ENCODE measurements at regions not wholly inside any gene's neighbourhood (a gene's known extent, or its start where the extent isn't known, plus 50 kb on each side); places are given as distances from the start of the nearest gene placed in this dataset.

DNA sequence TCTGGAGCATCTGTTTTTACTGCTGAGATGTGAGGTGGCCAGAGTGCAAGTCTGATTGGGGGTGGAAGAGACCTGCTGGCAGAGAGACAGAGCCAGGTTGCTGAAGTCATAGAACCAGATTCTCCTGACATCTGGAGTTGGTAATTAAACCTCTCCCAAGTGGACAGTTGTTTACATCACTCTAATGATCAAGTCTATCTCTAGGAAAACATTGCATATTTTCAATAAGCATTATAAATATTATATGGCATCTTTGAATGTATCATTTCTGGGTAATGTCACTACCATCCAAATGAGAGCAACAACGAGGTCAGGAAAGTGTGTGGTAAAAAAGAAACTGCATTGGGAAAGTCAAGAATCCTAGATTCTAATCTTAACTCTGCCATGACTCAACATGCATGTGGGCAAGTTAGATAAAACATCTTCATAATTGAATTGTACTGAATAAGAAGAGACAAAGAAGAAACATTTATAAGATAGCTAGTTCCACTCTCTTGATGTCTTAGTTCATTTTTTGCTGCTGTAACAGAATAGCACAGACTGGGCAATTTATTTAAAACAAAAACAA lies 351.2 kb upstream of the API5 start:
- H3K9me3 ChIP-seq = no peaks in the 10 kb centered on the region

DNA sequence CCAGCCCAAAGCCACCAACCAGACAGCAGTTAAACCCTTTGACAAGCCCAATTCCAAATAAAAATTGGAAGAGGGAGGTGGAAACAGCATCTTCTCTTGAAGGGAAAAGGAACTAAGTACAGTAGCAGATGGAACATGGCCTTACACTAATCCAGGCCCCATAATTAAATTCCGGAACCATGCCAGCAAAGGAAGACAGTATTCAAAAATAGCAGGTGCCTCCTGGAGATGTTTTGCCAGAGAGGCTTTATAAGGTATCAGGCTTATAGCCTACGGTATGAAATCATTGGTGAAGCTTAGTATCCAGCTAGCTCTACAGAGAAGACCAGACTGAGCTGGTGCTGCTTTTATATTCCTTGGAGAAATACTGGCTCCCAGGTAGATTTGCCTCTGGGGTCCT lies 344.1 kb upstream of the API5 start:
- H3K4me1 ChIP-seq = no peaks in the 10 kb centered on the region
- no peak for DNase-seq
- no peaks in the 10 kb centered on the region for H3K36me3 ChIP-seq
- no peaks in the 10 kb centered on the region for H3K9me3 ChIP-seq
- intact Hi-C loops (cut with DNase I; ENCODE audit: low total_unique reads) = no loop called here
- no peak for TF ChIP-seq POLR2A (IDR thresholded peaks at IDR 0.05)
- TF ChIP-seq, protein P1, sequence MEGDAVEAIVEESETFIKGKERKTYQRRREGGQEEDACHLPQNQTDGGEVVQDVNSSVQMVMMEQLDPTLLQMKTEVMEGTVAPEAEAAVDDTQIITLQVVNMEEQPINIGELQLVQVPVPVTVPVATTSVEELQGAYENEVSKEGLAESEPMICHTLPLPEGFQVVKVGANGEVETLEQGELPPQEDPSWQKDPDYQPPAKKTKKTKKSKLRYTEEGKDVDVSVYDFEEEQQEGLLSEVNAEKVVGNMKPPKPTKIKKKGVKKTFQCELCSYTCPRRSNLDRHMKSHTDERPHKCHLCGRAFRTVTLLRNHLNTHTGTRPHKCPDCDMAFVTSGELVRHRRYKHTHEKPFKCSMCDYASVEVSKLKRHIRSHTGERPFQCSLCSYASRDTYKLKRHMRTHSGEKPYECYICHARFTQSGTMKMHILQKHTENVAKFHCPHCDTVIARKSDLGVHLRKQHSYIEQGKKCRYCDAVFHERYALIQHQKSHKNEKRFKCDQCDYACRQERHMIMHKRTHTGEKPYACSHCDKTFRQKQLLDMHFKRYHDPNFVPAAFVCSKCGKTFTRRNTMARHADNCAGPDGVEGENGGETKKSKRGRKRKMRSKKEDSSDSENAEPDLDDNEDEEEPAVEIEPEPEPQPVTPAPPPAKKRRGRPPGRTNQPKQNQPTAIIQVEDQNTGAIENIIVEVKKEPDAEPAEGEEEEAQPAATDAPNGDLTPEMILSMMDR (IDR thresholded peaks at IDR 0.05) = no peak
- H3K27ac ChIP-seq = no peak overlapping the region
- no peak overlapping the region for H3K4me3 ChIP-seq
- H3K27me3 ChIP-seq = no peaks in the 10 kb centered on the region

More for the DNA sequence above, 351.2 kb upstream of the API5 start:
- Histone ChIP-seq H3K36me3 (no peaks in the 10 kb centered on the region), H3K4me3 (no peak overlapping the region), H3K4me1 (no peaks in the 10 kb centered on the region), H3K27me3 (no peaks in the 10 kb centered on the region), H3K27ac (no peak overlapping the region)
- TF ChIP-seq POLR2A (IDR thresholded peaks at IDR 0.05) = no peak
- TF ChIP-seq, protein P1 (IDR thresholded peaks at IDR 0.05) = no peak
- intact Hi-C loops (cut with DNase I; ENCODE audit: low total_unique reads) = no loop called here
- no peak for DNase-seq

DNA sequence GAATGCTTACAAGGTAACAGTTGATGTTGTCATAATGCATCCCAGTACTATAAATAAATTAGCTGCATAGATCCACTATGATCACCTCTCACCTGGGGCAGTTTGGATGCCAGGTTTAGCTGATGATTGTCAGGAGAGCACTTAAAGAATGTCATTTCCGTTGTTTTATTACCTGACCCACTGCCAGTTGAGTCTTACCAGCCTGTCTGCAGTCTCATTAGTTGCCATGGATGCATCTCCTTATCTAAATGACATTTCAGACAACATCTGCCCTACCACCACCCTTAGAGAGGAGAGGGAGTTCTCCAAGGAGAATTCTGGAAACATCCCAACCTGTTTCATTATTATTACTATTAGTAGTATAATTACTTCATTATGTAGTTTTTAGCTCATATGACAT lies 339.1 kb upstream of the API5 start:
- H3K27me3 ChIP-seq = no peaks in the 10 kb centered on the region
- H3K4me1 ChIP-seq = no peaks in the 10 kb centered on the region
- H3K9me3 ChIP-seq = no peaks in the 10 kb centered on the region
- no peak overlapping the region for H3K4me3 ChIP-seq
- H3K27ac ChIP-seq = no peak overlapping the region
- no peaks in the 10 kb centered on the region for H3K36me3 ChIP-seq
- TF ChIP-seq, protein P1 (IDR thresholded peaks at IDR 0.05) = no peak
- no peak for DNase-seq
- intact Hi-C loops (cut with DNase I; ENCODE audit: low total_unique reads) = no loop called here

DNA sequence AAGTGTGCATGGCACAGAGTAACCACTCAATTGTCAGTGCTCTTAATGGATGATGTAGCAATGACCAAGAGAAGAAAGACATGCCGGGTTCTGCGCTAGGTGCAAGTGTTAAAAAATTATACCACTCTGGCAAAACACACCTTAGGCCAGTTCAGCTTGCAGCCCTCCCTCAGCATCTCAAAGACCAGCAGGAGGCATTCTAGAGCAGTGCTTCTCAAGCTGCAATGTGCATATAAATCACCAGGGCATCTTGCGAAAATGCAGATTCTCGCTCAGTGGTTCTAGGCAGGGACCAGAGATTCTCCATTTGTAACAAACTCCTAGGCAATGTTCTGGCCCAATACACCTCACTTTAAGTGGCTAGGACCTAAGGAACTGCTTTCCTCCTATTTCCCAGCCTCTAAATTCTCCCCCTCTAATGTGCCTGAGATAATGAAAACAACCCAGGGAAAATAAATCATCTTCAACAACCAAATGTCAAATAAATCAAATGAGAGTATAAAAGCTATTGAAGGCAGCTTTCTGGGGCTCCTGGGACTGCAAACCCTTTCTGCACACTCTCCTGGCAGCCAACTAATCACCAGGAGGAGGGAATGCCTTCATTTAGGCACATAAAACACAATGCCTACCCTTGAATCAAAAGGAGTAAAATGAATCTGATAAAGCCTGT lies 337.2 kb upstream of the API5 start:
- intact Hi-C loops (cut with DNase I; ENCODE audit: low total_unique reads) = no loop called here
- TF ChIP-seq, protein P1 (IDR thresholded peaks at IDR 0.05) = no peak
- no peak for TF ChIP-seq POLR2A (IDR thresholded peaks at IDR 0.05)
- no peak for DNase-seq
- no peak overlapping the region for H3K4me3 ChIP-seq
- no peaks in the 10 kb centered on the region for H3K9me3 ChIP-seq
- H3K36me3 ChIP-seq = no peaks in the 10 kb centered on the region
- no peaks in the 10 kb centered on the region for H3K4me1 ChIP-seq
- H3K27ac ChIP-seq = no peak overlapping the region
- no peaks in the 10 kb centered on the region for H3K27me3 ChIP-seq

DNA sequence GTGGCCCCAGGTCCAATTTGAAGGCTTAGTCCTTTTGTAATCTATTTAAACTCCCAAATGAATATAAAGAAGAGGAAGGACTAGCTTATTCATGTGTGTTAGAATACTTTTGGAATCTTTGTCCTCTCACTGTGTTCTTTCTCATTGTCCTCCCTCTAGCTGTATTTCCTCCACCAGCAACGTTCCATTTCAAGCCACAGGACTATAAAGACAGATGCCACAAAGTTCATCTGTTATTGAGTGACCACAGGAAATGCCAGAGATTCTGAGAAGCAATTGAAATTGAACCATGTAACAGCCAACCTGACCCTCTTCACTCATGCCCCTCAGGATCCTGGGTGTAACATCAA lies 336.6 kb upstream of the API5 start:
- Histone ChIP-seq H3K36me3 (no peaks in the 10 kb centered on the region), H3K27me3 (no peaks in the 10 kb centered on the region), H3K27ac (no peak overlapping the region), H3K9me3 (no peaks in the 10 kb centered on the region), H3K4me3 (no peak overlapping the region), H3K4me1 (no peaks in the 10 kb centered on the region)
- no peak for DNase-seq
- TF ChIP-seq POLR2A (IDR thresholded peaks at IDR 0.05) = no peak
- TF ChIP-seq, protein P1 (IDR thresholded peaks at IDR 0.05) = no peak
- intact Hi-C loops (cut with DNase I; ENCODE audit: low total_unique reads) = no loop called here

All from uterus (tissue), 3 donors.